ENCODE measurements at regions not wholly inside any gene's neighbourhood (a gene's known extent, or its start where the extent isn't known, plus 50 kb on each side); places are given as distances from the start of the nearest gene placed in this dataset.

DNA sequence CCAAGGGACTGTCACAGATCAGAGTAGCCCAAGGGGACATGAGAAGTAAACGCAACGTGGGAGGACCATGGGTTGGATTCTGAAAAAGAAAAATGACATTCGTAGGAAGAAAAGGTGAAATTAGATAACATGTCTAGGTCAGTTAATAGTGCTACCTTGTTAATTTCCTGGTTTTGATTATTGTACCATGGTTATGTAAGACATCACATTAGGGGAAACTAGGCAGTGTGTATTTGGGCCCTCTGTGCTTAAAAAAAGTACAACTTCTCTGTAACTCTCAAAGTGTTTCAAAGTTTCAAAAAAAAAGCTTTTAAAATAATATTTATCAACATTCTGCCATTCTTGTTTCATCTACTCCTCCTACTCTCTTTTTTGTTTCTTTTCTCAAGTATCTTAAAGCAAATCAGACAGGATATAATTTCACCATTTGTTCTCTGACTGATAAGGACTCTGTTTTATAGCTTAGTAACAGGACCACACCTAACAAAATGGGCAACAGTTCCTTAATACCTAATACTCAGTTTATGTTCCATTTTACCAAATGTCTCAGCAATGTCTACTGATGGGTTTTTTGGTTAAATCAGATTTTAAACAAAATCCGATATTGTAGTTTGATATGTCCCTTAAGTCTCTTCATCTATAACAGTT is 97.1 kb upstream of the PLCB4 start:
- H3K9me3 Mint-ChIP-seq (ENCODE audit: low read depth): peaks cover 2% of the 10 kb centered on the region
- no peaks in the 10 kb centered on the region for H3K4me1 Mint-ChIP-seq
- DNase-seq (no peak), ATAC-seq (no peak)
- no peak overlapping the region for H3K27ac Mint-ChIP-seq
- CTCF ChIA-PET: no interaction called here
- H3K27me3 Mint-ChIP-seq: no peaks in the 10 kb centered on the region
- H3K36me3 Mint-ChIP-seq: no peaks in the 10 kb centered on the region
- no peak overlapping the region for H3K4me3 Mint-ChIP-seq

DNA sequence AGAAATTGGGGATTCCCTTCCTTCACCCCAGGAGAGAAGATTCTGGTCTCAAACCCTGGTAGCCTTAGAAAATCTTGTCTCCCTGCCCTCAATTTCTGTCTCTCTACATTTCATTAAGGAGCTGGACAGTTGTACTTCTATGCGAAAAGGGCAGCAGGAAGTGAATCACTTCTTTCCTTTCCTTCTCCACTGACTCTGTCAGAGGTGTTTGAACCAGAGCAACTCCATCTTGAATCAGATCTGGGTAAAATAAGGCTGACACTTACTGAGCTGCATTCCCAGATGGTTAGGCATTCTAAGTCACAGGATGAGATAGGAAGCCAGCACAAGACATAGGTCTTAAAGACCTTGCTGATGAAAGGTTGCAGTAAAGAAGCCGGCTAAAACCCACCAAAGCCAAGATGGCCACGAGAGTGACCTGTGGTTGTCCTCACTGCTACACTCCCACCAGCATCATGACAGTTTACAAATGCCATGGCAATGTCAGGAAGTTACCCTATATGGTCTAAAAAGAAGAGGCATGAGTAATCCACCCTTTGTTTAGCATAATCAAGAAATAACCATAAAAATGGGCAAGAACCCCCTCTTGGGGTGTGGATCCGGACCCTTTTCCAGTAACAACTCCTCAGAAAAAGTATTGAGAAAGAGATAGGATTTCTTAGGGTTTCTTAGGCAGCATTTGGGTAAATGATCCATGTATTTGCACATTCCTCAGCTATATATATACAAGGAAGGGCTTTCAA is 95.8 kb upstream of the PLCB4 start:
- Mint-ChIP-seq H3K4me1 (no peaks in the 10 kb centered on the region), H3K27ac (no peak overlapping the region), H3K27me3 (no peaks in the 10 kb centered on the region), H3K36me3 (no peaks in the 10 kb centered on the region), H3K4me3 (no peak overlapping the region), H3K9me3 (ENCODE audit: low read depth) (peaks cover 2% of the 10 kb centered on the region)
- no peak for DNase-seq
- CTCF ChIA-PET: no interaction called here
- ATAC-seq: no peak

DNA sequence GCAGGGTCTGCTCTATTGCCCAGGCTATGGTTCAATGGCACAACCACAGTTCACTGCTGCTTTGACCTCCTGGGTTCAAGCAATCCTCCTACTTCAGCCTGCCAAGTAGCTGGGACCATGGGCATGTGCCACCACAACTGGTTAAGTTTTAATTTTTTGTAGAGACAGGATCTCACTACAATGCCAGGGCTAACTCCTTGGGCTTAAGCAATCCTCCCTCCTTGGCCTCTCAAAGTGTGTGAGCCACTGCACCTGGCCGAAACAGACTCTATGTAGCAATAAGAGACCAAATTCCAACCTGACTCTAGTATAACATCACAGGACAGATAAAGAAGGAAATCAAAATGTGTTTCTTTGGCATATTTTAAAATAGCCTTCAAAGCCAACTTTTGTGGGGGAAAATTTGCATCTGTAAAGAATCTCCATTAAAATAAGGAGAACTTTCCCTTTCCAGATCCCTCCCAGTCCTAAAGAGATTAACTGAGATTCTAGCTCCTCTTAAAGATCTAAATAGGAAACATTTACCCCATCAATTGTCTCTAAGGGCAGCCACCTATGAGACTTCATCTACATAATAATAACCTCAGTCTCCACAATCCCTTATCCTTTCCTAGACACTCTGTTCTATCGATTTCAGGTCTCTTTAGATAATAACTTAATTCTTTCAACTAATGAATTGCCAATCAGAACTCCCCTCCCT is 94.7 kb upstream of the PLCB4 start:
- H3K4me1 Mint-ChIP-seq: no peaks in the 10 kb centered on the region
- H3K9me3 Mint-ChIP-seq (ENCODE audit: low read depth): peaks cover 2% of the 10 kb centered on the region
- ATAC-seq (no peak), DNase-seq (no peak)
- CTCF ChIA-PET: no interaction called here
- no peak overlapping the region for H3K27ac Mint-ChIP-seq
- H3K36me3 Mint-ChIP-seq: no peaks in the 10 kb centered on the region
- H3K27me3 Mint-ChIP-seq: no peaks in the 10 kb centered on the region
- no peak overlapping the region for H3K4me3 Mint-ChIP-seq

DNA sequence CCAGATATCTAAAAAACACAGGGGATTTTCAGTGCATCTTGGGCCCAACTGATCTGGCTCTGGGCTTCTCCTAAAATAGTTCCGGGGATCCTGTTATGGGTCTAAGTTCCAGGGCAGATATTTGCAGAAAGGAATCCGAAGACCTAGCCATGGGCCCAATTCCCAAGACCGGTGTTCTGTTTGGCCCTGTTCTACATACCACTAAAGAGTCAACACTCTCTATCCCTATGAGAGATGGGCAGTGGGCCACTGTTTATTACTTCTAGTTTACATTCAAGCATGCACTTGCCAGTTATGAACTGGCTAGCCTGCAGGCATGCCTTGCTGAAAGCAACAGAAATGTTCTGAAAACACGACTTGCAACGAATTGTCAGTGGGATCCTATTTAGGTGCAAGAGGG is 87.4 kb upstream of the PLCB4 start:
- CTCF ChIA-PET: no interaction called here
- DNase-seq (no peak), ATAC-seq (no peak)
- no peaks in the 10 kb centered on the region for H3K9me3 Mint-ChIP-seq (ENCODE audit: low read depth)
- H3K4me1 Mint-ChIP-seq: no peaks in the 10 kb centered on the region
- no peaks in the 10 kb centered on the region for H3K27me3 Mint-ChIP-seq
- no peak overlapping the region for H3K4me3 Mint-ChIP-seq
- H3K36me3 Mint-ChIP-seq: no peaks in the 10 kb centered on the region
- no peak overlapping the region for H3K27ac Mint-ChIP-seq

DNA sequence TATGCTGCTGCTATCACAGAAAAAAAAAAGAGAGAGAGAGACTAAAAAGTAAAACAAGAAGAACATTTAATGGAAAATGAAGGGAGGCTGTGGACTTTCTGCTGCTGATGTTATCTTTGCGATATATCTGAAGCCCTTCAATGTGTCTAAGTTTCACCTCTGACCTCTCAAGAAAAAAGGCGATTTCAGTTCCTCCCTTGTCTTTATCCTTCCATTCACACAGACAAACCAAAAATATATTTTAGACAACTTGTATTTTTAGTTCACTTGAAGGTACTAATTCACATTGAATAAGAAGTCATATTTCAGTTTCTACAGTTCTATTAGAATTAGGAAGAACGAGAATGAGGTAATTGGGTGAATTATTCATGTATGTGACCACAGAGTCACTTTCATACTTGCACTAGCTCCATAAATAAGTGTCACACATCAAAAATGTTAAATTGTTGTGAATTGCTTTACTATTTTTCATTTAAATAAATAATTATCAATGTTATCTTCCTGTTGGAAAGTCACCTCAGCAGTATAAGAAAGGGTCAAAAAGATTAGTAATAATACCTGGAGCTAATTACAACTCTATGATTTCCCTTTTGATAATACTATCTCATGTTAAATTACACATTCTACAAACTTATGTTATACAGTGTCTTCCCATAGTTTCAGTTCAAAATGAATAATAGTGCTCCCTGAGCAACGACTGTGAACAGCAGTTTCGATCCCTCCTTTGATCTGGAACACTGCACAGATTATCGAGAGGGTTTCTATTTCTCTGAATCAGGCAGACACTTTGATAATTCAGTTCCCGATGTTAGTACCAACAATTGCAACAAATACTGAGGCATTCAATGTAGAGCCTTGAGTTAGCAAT is 85.2 kb upstream of the PLCB4 start:
- Mint-ChIP-seq H3K4me1 (no peaks in the 10 kb centered on the region), H3K27me3 (no peaks in the 10 kb centered on the region), H3K4me3 (no peak overlapping the region), H3K9me3 (ENCODE audit: low read depth) (peaks cover 4% of the 10 kb centered on the region), H3K27ac (no peak overlapping the region), H3K36me3 (no peaks in the 10 kb centered on the region)
- ATAC-seq (no peak), DNase-seq (no peak)
- CTCF ChIA-PET: no interaction called here

DNA sequence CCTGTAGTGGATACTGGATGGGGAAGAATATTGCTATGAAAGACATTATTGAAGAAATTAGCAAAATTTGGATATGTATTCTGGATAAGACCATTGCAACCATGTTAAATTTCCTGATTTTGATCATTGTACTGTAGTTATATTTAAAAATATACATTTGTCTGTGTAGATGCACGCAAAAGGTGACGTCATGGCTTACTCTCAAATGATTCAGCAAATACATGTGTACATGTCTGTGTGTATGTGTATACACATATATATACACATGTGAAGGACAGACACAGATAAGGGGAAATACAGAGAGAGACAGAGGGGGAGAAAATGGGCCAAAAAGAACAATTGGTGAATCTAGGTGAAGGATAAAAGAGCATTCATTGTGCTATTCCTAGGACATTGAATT is 82.3 kb upstream of the PLCB4 start:
- no peaks in the 10 kb centered on the region for H3K27me3 Mint-ChIP-seq
- H3K4me1 Mint-ChIP-seq: no peaks in the 10 kb centered on the region
- ATAC-seq (no peak), DNase-seq (no peak)
- CTCF ChIA-PET: no interaction called here
- H3K36me3 Mint-ChIP-seq: no peaks in the 10 kb centered on the region
- H3K9me3 Mint-ChIP-seq (ENCODE audit: low read depth): peaks cover 9% of the 10 kb centered on the region
- H3K27ac Mint-ChIP-seq: no peak overlapping the region
- no peak overlapping the region for H3K4me3 Mint-ChIP-seq

DNA sequence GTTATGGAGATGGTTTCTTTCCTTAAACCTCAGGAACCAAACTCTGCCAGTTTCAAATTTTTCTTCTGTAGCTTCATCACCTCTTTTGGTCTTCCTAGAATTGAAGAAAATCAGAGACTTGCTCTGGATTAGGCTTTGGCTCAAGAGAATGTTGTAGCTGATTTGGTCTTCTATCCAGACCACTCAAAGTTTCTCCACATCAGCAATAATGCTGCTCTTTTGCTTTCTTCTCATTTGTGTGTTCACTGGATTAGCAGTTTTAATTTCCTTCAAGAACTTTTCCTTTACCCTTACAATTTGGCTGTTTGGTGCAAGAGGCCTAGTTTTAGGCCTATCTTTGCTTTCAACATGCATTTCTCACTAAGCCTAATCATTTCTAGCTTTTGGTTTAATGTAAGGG is 78.1 kb upstream of the PLCB4 start:
- ATAC-seq (no peak), DNase-seq (no peak)
- no peaks in the 10 kb centered on the region for H3K36me3 Mint-ChIP-seq
- no peaks in the 10 kb centered on the region for H3K27me3 Mint-ChIP-seq
- no peak overlapping the region for H3K4me3 Mint-ChIP-seq
- CTCF ChIA-PET: no interaction called here
- H3K27ac Mint-ChIP-seq: no peak overlapping the region
- peaks cover 9% of the 10 kb centered on the region for H3K9me3 Mint-ChIP-seq (ENCODE audit: low read depth)
- H3K4me1 Mint-ChIP-seq: no peaks in the 10 kb centered on the region

DNA sequence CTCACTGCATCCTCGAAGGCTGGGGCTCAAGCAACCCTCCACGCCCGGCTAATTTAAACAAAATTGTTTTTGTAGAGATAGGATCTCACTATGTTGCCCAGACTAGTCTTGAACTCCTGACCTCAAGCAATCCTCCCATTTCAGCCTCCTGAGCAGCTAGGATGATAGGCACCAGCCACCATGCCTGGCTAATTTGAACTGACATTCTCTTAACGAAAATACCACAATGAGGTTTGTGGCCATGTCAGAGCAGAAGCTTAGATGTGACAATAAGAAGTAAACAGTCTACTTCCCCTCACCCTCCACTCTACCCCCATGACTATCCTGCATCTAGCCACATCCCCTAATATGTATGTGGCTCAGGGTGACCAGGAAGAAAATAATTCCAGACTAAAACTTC is 74.8 kb upstream of the PLCB4 start:
- Mint-ChIP-seq H3K27ac (no peak overlapping the region), H3K27me3 (no peaks in the 10 kb centered on the region), H3K9me3 (ENCODE audit: low read depth) (peaks cover 5% of the 10 kb centered on the region), H3K4me1 (no peaks in the 10 kb centered on the region), H3K36me3 (no peaks in the 10 kb centered on the region), H3K4me3 (no peak overlapping the region)
- no peak for ATAC-seq
- no peak for DNase-seq
- CTCF ChIA-PET: no interaction called here

DNA sequence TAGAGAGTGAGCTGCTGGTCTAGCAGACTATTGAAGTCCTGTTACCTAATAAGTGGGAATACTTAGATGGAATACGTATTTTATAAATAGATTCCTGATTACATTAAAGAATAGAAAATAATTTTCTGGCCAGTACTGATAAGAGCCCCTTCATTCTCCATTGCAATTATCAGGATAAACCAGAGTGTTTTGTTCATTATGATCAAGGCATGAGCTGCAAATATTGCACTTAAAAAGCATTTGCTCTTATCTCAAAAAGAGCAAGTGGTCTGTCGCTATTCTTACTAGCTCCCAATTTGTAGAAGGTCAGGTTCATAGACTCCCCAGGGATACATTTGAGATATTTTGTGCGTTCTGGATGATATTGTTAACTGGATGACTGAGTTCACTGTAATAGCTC is 73.1 kb upstream of the PLCB4 start:
- Mint-ChIP-seq H3K4me3 (no peak overlapping the region), H3K36me3 (no peaks in the 10 kb centered on the region), H3K27me3 (no peaks in the 10 kb centered on the region), H3K4me1 (no peaks in the 10 kb centered on the region), H3K9me3 (ENCODE audit: low read depth) (peaks cover 4% of the 10 kb centered on the region), H3K27ac (no peak overlapping the region)
- ATAC-seq (no peak), DNase-seq (no peak)
- CTCF ChIA-PET: no interaction called here

DNA sequence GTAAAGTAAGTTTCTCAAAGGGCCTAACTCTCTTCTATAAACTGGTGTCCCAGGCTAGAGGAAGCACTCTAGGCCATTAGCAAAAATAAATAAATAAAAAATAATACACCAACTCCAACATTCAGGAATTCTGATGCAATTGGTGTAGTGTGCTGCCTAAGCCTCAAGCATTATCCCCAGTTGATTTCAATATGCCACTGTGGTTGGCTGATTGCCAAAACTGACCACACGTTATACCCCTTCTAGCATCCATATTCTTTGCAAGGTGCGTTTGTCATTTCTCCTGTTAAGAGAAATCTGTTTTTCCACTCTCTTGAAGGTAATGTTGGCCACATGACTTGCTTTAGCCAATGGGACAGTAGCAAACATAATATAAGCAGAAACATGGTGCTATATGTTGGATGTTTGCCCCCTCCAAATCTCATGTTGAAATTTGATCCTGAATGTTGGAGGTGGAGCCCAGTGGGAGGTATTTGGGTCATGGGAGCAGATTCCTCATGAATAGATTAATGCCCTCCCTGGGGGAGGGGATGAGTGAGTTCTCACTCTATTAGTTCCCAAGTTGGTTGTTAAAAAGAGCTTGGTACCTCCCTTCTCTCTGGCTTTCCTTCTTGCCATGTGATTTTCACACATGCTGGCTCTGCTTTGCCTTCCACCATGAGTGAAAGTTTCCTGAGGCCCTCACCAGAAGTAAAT is 71.9 kb upstream of the PLCB4 start:
- Mint-ChIP-seq H3K4me3 (no peak overlapping the region), H3K36me3 (no peaks in the 10 kb centered on the region), H3K4me1 (no peaks in the 10 kb centered on the region), H3K27ac (no peak overlapping the region), H3K9me3 (ENCODE audit: low read depth) (peaks cover 6% of the 10 kb centered on the region), H3K27me3 (no peaks in the 10 kb centered on the region)
- ATAC-seq (no peak), DNase-seq (no peak)
- CTCF ChIA-PET: no interaction called here

DNA sequence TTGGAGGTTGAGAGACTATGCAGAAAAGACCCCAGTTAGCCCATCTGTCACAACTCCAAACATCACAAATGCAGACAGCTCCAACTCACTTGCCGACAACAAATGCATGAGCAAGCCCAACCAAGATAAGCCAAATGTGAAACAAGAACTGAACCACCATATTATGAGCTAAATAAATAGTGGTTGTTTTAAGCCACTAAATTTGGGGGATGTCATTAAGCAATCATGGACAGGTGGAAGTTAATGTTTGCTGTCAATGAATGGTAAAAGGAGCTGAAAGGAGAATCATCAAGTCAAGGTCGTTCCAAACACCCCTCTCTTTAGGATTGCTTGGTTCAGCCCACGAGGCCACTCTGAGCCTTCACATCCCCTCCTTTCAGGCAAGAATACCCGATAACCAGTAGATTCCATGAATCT is 71.2 kb upstream of the PLCB4 start:
- no peak overlapping the region for H3K4me3 Mint-ChIP-seq

DNA sequence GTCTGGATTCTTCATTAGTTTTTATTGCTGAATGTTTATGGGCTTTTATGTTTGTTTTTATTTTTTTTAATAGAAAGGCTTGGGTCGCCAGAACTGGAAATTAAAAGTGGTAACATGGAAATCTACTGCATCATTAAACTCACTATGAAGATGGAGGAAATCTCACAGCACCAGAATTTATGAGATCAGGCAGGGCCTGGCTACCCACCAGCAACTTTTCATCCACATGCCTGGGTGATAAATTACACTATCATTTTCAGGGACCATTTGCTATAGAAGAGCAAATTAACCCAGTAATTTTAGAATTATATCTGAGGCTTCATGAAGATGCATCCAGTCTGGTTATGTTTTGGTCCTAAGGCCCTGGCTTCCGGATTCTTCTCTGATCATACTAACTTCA is 57.8 kb upstream of the PLCB4 start:
- DNase-seq (no peak), ATAC-seq (no peak)
- Mint-ChIP-seq H3K9me3 (ENCODE audit: low read depth) (peaks cover 2% of the 10 kb centered on the region), H3K27ac (no peak overlapping the region), H3K36me3 (no peaks in the 10 kb centered on the region), H3K27me3 (no peaks in the 10 kb centered on the region), H3K4me3 (no peak overlapping the region), H3K4me1 (no peaks in the 10 kb centered on the region)
- CTCF ChIA-PET: no interaction called here

More for the DNA sequence above, 71.2 kb upstream of the PLCB4 start:
- H3K4me1 Mint-ChIP-seq: no peaks in the 10 kb centered on the region
- ATAC-seq: no peak
- H3K36me3 Mint-ChIP-seq: no peaks in the 10 kb centered on the region
- DNase-seq: no peak
- H3K27me3 Mint-ChIP-seq: no peaks in the 10 kb centered on the region
- H3K9me3 Mint-ChIP-seq (ENCODE audit: low read depth): peaks cover 6% of the 10 kb centered on the region
- no peak overlapping the region for H3K27ac Mint-ChIP-seq
- CTCF ChIA-PET: no interaction called here
